ENCODE measurements at regions not wholly inside any gene's neighbourhood (a gene's known extent, or its start where the extent isn't known, plus 50 kb on each side); places are given as distances from the start of the nearest gene placed in this dataset.

DNA sequence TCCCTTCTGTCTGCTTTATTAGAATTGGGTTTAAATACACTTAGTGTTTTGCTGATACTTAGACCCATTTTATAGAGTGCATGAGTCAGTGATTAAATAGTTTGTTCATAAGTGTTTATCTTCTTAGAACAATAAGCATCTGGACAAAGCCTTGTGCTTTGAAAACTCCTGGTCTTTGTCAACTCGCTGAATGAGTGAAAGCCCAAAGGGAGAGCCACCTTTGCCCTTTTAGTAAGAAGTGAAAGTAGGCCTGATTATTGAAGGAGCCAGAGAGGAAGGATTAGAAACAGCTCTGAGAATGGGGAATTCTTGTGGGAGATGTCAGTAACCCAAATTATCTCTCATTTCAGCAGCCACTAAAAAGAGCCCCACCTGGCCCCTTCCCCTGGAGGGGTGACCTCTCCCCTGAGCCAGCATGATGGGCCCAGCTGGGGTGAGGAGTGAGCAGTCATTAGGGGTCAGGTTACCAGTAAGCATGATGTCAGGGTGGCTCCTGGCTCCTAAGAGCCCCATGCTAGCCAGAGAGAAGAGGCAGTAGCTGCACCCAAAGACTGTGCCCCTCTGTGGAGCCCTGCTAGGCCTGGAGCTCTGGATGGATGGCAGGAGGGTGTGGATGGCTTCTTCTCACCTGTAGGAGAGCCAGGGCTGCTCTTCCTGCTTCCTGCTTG lies 125.1 kb upstream of the E2F8 start:
- TF ChIP-seq, protein P1, sequence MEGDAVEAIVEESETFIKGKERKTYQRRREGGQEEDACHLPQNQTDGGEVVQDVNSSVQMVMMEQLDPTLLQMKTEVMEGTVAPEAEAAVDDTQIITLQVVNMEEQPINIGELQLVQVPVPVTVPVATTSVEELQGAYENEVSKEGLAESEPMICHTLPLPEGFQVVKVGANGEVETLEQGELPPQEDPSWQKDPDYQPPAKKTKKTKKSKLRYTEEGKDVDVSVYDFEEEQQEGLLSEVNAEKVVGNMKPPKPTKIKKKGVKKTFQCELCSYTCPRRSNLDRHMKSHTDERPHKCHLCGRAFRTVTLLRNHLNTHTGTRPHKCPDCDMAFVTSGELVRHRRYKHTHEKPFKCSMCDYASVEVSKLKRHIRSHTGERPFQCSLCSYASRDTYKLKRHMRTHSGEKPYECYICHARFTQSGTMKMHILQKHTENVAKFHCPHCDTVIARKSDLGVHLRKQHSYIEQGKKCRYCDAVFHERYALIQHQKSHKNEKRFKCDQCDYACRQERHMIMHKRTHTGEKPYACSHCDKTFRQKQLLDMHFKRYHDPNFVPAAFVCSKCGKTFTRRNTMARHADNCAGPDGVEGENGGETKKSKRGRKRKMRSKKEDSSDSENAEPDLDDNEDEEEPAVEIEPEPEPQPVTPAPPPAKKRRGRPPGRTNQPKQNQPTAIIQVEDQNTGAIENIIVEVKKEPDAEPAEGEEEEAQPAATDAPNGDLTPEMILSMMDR (IDR thresholded peaks at IDR 0.05): no peak
- TF ChIP-seq POLR2A (IDR thresholded peaks at IDR 0.05): no peak
